ENCODE measurements at regions not wholly inside any gene's neighbourhood (a gene's known extent, or its start where the extent isn't known, plus 50 kb on each side); places are given as distances from the start of the nearest gene placed in this dataset.
"Not testable (repeated sequence)": the region's sequence is repeated elsewhere in the genome, so short reads cannot be mapped to it uniquely, and the experiment has no call there.

DNA sequence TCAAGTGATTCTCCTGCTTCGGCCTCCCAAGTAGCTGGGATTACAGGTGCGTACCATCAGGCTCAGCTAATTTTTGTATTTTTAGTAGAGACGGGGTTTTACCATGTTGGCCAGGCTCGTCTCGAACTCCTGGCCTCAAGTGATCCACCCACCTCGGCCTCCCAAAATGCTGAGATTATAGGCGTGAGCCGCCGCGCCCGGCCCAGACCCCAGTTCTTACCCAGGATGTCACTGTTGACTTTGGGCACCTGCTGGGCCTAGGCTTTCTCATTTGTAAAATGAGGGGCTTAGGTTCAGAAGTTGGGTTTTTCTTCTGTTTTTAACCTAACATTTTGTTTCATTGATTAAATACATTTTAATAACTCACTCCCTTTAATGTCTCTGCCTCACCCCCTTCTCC lies 181.7 kb upstream of the ADRA1D start:
- not testable (repeated sequence) for H3K27ac ChIP-seq (ENCODE audit: low read length); H3K9me3 ChIP-seq (ENCODE audit: control insufficient read depth in 1 of 2, low read length in 2 of 2); H3K36me3 ChIP-seq (ENCODE audit: control insufficient read depth in 1 of 2, insufficient read depth in 2 of 2, low read length in 2 of 2); H3K27me3 ChIP-seq (ENCODE audit: low read depth, low read length); H3K4me3 ChIP-seq (ENCODE audit: low read depth in 1 of 2, low read length in 2 of 2); H3K4me1 ChIP-seq (ENCODE audit: control insufficient read depth in 1 of 2, insufficient read depth in 2 of 2, low read length in 2 of 2)

DNA sequence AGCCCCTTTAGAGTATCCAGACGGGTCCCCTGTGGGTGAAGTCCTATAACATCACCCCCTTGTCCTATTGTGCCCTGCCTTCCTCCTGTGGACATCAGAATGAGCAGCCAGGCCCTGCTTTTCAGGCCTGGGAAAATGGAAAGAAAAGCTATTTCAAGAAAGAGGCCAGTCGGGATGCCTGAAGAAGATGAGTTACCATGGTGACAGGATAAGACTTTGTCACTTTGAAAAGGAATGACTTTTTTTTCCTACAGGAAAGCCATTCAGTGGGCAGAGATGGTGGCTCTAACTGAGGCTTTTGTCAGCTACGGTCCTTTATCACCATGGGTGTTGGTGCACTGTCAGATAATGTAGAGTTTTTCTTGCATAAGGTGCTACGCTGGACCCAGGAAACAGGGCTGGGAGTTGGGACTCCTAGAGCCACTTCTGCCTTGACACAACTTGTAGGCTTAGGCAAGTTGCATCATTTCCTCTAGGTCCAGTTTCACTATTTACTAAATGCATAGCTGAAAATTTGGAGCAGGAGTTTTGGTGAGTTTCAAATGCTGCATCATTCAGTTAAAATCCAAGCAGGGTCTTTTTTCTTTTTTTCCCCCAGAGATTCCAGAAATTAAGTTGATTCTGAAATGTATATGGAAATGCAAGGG lies 179.0 kb upstream of the ADRA1D start:
- Histone ChIP-seq H3K27ac (ENCODE audit: low read length) (no peak overlapping the region), H3K9me3 (ENCODE audit: control insufficient read depth in 1 of 2, low read length in 2 of 2) (no peaks in the 10 kb centered on the region), H3K27me3 (ENCODE audit: low read depth, low read length) (no peaks in the 10 kb centered on the region)

GRCh38 chr20:4418141-4418540 lies 169.1 kb upstream of the ADRA1D start:
- no peaks in the 10 kb centered on the region for H3K27me3 ChIP-seq (ENCODE audit: low read depth, low read length)
- peaks cover 0 to 5% of the 10 kb centered on the region in 2 donors for H3K9me3 ChIP-seq (ENCODE audit: control insufficient read depth in 1 of 2, low read length in 2 of 2)
- no peak overlapping the region for H3K27ac ChIP-seq (ENCODE audit: low read length)
- H3K4me1 ChIP-seq (ENCODE audit: control insufficient read depth in 1 of 2, insufficient read depth in 2 of 2, low read length in 2 of 2), result no peaks in the 10 kb centered on the region
- H3K4me3 ChIP-seq (ENCODE audit: low read depth in 1 of 2, low read length in 2 of 2), result no peak overlapping the region
- no peaks in the 10 kb centered on the region for H3K36me3 ChIP-seq (ENCODE audit: control insufficient read depth in 1 of 2, insufficient read depth in 2 of 2, low read length in 2 of 2)

More for the DNA sequence above, 179.0 kb upstream of the ADRA1D start:
- Histone ChIP-seq H3K36me3 (ENCODE audit: control insufficient read depth in 1 of 2, insufficient read depth in 2 of 2, low read length in 2 of 2) (no peaks in the 10 kb centered on the region), H3K4me3 (ENCODE audit: low read depth in 1 of 2, low read length in 2 of 2) (no peak overlapping the region), H3K4me1 (ENCODE audit: control insufficient read depth in 1 of 2, insufficient read depth in 2 of 2, low read length in 2 of 2) (no peaks in the 10 kb centered on the region)

- no peaks in the 10 kb centered on the region for H3K36me3 ChIP-seq (ENCODE audit: control insufficient read depth in 1 of 2, insufficient read depth in 2 of 2, low read length in 2 of 2)
- H3K4me1 ChIP-seq (ENCODE audit: control insufficient read depth in 1 of 2, insufficient read depth in 2 of 2, low read length in 2 of 2), result no peaks in the 10 kb centered on the region
- no peak overlapping the region for H3K27ac ChIP-seq (ENCODE audit: low read length)
- H3K4me3 ChIP-seq (ENCODE audit: low read depth in 1 of 2, low read length in 2 of 2), result no peak overlapping the region
- peaks cover 0 to 5% of the 10 kb centered on the region in 2 donors for H3K9me3 ChIP-seq (ENCODE audit: control insufficient read depth in 1 of 2, low read length in 2 of 2)
- H3K27me3 ChIP-seq (ENCODE audit: low read depth, low read length), result no peaks in the 10 kb centered on the region
Measured at GRCh38 chr20:4415281-4415680, 166.2 kb upstream of the ADRA1D start.

- no peaks in the 10 kb centered on the region for H3K27me3 ChIP-seq (ENCODE audit: low read depth, low read length)
- no peaks in the 10 kb centered on the region for H3K4me1 ChIP-seq (ENCODE audit: control insufficient read depth in 1 of 2, insufficient read depth in 2 of 2, low read length in 2 of 2)
- peaks cover 0 to 5% of the 10 kb centered on the region in 2 donors for H3K9me3 ChIP-seq (ENCODE audit: control insufficient read depth in 1 of 2, low read length in 2 of 2)
- no peaks in the 10 kb centered on the region for H3K36me3 ChIP-seq (ENCODE audit: control insufficient read depth in 1 of 2, insufficient read depth in 2 of 2, low read length in 2 of 2)
- no peak overlapping the region for H3K27ac ChIP-seq (ENCODE audit: low read length)
- no peak overlapping the region for H3K4me3 ChIP-seq (ENCODE audit: low read depth in 1 of 2, low read length in 2 of 2)
Measured at GRCh38 chr20:4413314-4414049, 164.4 kb upstream of the ADRA1D start.

DNA sequence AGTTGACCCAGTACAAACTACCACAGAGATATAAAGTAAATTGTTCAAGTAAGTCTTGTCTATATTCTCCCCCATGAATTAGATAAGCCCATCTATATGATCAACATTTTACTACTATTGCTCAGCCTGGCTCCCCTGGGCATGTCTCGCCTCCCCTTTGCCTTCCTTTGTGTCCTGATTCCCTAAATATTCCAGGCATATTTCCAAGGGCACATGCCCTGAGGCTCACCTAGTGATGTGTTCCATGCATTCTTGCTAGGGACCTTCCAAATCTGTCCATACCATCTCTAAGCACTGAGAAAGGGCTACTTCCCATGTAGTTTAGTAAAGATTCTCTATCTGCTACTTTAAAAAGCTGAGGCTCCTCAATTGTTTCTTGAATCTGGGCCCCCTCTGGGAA lies 163.1 kb upstream of the ADRA1D start:
- Histone ChIP-seq H3K4me1 (ENCODE audit: control insufficient read depth in 1 of 2, insufficient read depth in 2 of 2, low read length in 2 of 2) (no peaks in the 10 kb centered on the region), H3K36me3 (ENCODE audit: control insufficient read depth in 1 of 2, insufficient read depth in 2 of 2, low read length in 2 of 2) (no peaks in the 10 kb centered on the region), H3K4me3 (ENCODE audit: low read depth in 1 of 2, low read length in 2 of 2) (no peak overlapping the region), H3K27ac (ENCODE audit: low read length) (no peak overlapping the region), H3K27me3 (ENCODE audit: low read depth, low read length) (no peaks in the 10 kb centered on the region), H3K9me3 (ENCODE audit: control insufficient read depth in 1 of 2, low read length in 2 of 2) (no peaks in the 10 kb centered on the region)

- Histone ChIP-seq H3K36me3 (ENCODE audit: control insufficient read depth in 1 of 2, insufficient read depth in 2 of 2, low read length in 2 of 2) (no peaks in the 10 kb centered on the region), H3K9me3 (ENCODE audit: control insufficient read depth in 1 of 2, low read length in 2 of 2) (no peaks in the 10 kb centered on the region), H3K4me1 (ENCODE audit: control insufficient read depth in 1 of 2, insufficient read depth in 2 of 2, low read length in 2 of 2) (no peaks in the 10 kb centered on the region), H3K27ac (ENCODE audit: low read length) (no peak overlapping the region), H3K4me3 (ENCODE audit: low read depth in 1 of 2, low read length in 2 of 2) (no peak overlapping the region), H3K27me3 (ENCODE audit: low read depth, low read length) (no peaks in the 10 kb centered on the region)
Measured at GRCh38 chr20:4411744-4412143, 162.7 kb upstream of the ADRA1D start.

DNA sequence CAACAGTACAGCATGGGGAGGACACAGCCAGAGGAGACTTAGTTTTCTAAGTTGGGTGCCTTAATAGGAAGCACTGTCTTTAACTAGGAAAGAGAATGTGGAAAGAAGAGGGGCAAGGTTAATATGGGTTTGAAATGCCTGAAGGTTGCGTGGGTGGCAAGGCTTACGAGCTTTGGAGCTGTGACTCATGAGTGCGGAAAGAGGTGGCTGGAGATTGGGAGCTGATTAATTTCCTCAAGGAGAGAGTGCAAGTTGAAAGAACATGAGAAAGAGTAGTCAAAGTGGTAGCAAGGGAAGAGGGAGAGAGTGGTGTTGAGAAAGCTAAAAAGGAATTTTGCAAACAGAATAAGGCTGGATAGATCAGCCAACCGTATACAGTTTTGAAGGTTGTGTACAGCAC lies 157.5 kb upstream of the ADRA1D start:
- Histone ChIP-seq H3K36me3 (ENCODE audit: control insufficient read depth in 1 of 2, insufficient read depth in 2 of 2, low read length in 2 of 2) (no peaks in the 10 kb centered on the region), H3K9me3 (ENCODE audit: control insufficient read depth in 1 of 2, low read length in 2 of 2) (no peaks in the 10 kb centered on the region), H3K4me1 (ENCODE audit: control insufficient read depth in 1 of 2, insufficient read depth in 2 of 2, low read length in 2 of 2) (no peaks in the 10 kb centered on the region), H3K4me3 (ENCODE audit: low read depth in 1 of 2, low read length in 2 of 2) (no peak overlapping the region), H3K27me3 (ENCODE audit: low read depth, low read length) (no peaks in the 10 kb centered on the region), H3K27ac (ENCODE audit: low read length) (no peak overlapping the region)

DNA sequence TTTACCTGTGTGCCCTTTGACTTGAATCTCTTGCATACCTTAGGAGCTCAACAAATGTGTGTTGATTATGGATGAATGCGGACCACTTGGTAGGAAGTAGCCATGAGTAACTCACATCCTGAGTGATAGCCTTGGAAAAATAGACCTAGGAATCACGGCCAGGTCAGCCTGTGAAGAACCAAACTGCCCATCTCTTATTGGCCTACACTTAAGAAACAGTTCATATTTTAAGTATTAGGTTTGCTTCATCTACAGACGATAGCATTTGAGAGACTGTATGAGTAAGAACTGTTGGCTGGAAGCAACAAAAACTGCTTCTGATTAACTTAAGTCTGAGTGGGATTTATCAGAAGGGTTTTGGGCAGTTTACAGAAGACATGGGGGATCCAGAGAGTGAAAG lies 152.5 kb upstream of the ADRA1D start:
- Histone ChIP-seq H3K4me1 (ENCODE audit: control insufficient read depth in 1 of 2, insufficient read depth in 2 of 2, low read length in 2 of 2) (no peaks in the 10 kb centered on the region), H3K36me3 (ENCODE audit: control insufficient read depth in 1 of 2, insufficient read depth in 2 of 2, low read length in 2 of 2) (no peaks in the 10 kb centered on the region), H3K27ac (ENCODE audit: low read length) (no peak overlapping the region), H3K27me3 (ENCODE audit: low read depth, low read length) (no peaks in the 10 kb centered on the region), H3K9me3 (ENCODE audit: control insufficient read depth in 1 of 2, low read length in 2 of 2) (no peaks in the 10 kb centered on the region), H3K4me3 (ENCODE audit: low read depth in 1 of 2, low read length in 2 of 2) (no peak overlapping the region)

DNA sequence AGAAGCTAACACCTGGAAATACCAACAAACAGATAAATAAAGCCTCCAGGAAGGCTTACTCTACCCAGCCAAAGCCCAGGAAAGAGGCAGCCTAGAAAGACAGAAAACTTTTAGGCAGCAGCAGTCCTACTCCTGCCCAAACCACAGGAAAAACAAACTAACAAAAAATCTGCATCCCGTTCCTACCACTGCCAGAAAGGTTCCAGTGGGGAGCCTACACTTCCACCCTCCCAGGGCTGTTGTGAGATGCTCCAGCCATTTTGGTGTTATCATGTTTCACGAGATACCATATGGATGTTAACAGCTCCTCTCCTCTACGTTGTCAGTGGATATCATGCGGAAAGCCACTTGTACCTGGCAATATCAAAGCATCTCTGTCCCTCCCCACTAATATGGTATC lies 135.9 kb upstream of the ADRA1D start:
- H3K4me3 ChIP-seq (ENCODE audit: low read depth in 1 of 2, low read length in 2 of 2), result no peak overlapping the region
- no peaks in the 10 kb centered on the region for H3K36me3 ChIP-seq (ENCODE audit: control insufficient read depth in 1 of 2, insufficient read depth in 2 of 2, low read length in 2 of 2)
- H3K4me1 ChIP-seq (ENCODE audit: control insufficient read depth in 1 of 2, insufficient read depth in 2 of 2, low read length in 2 of 2), result no peaks in the 10 kb centered on the region
- no peaks in the 10 kb centered on the region for H3K9me3 ChIP-seq (ENCODE audit: control insufficient read depth in 1 of 2, low read length in 2 of 2)
- H3K27me3 ChIP-seq (ENCODE audit: low read depth, low read length), result no peaks in the 10 kb centered on the region
- no peak overlapping the region for H3K27ac ChIP-seq (ENCODE audit: low read length)

- Histone ChIP-seq H3K27ac (ENCODE audit: low read length) (no peak overlapping the region), H3K4me3 (ENCODE audit: low read depth in 1 of 2, low read length in 2 of 2) (no peak overlapping the region), H3K9me3 (ENCODE audit: control insufficient read depth in 1 of 2, low read length in 2 of 2) (no peaks in the 10 kb centered on the region), H3K36me3 (ENCODE audit: control insufficient read depth in 1 of 2, insufficient read depth in 2 of 2, low read length in 2 of 2) (no peaks in the 10 kb centered on the region), H3K27me3 (ENCODE audit: low read depth, low read length) (no peaks in the 10 kb centered on the region), H3K4me1 (ENCODE audit: control insufficient read depth in 1 of 2, insufficient read depth in 2 of 2, low read length in 2 of 2) (no peaks in the 10 kb centered on the region)
Measured at GRCh38 chr20:4383961-4384360, 134.9 kb upstream of the ADRA1D start.

DNA sequence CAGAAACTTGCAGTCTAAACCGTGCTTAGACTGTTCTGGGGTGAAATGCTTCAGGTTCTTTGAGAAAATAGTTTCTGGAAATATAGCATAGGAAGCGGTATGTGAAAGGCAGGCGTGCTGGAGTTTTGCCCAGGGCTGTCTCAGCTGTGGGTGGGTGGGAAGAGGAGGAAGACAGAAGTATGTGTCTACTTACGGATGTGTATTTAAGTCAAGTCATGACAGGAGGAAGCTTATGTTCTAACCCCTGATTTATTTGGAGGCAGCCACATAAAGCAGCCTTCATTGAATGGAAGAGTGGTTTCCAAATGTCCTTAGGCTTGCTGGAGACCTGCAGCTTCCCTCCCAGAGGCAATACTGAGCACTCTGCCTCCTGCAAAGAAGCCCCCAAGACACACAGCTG lies 126.8 kb upstream of the ADRA1D start:
- Histone ChIP-seq H3K27me3 (ENCODE audit: low read depth, low read length) (no peaks in the 10 kb centered on the region), H3K9me3 (ENCODE audit: control insufficient read depth in 1 of 2, low read length in 2 of 2) (no peaks in the 10 kb centered on the region), H3K27ac (ENCODE audit: low read length) (no peak overlapping the region), H3K4me1 (ENCODE audit: control insufficient read depth in 1 of 2, insufficient read depth in 2 of 2, low read length in 2 of 2) (no peaks in the 10 kb centered on the region), H3K4me3 (ENCODE audit: low read depth in 1 of 2, low read length in 2 of 2) (no peak overlapping the region), H3K36me3 (ENCODE audit: control insufficient read depth in 1 of 2, insufficient read depth in 2 of 2, low read length in 2 of 2) (no peaks in the 10 kb centered on the region)

Data from muscle layer of duodenum (tissue), 2 donors.